Spleen (tissue), 11 donors: ENCODE measurements at regions not wholly inside any gene's neighbourhood (a gene's known extent, or its start where the extent isn't known, plus 50 kb on each side); places are given as distances from the start of the nearest gene placed in this dataset.

Experiments
- DNase-seq: peaks from one replicate; pipeline ENCODE4 v3.0.0-alpha.2; 2020
- H3K27ac ChIP-seq, 8 donors: fragments of 200-600 bp; sonication (generic) in 7 of 8; 1 replicate in 4 of 8; 2 replicates in 4 of 8; pipeline versions ENCODE4 v1.5.0 to v1.8.0; 2016 to 2021; ENCODE audit warnings: inconsistent platforms in 4 of 8, mild to moderate bottlenecking in 4 of 8, moderate library complexity in 1 of 8
- H3K27me3 ChIP-seq, 7 donors: fragments of 200-600 bp; sonication (generic) in 6 of 7; replicated peaks in 1 of 7; 1 replicate in 4 of 7; 2 replicates in 3 of 7; pipeline versions ENCODE4 v1.5.0 to v1.8.0; 2016 to 2021; ENCODE audit warnings: inconsistent platforms in 3 of 7, mild to moderate bottlenecking in 1 of 7
- H3K36me3 ChIP-seq, 6 donors: fragments of 200-600 bp; sonication (generic) in 5 of 6; 1 replicate in 4 of 6; 2 replicates in 2 of 6; pipeline versions ENCODE4 v1.5.0 to v1.8.0; 2016 to 2021; ENCODE audit warnings: inconsistent platforms in 2 of 6
- H3K4me1 ChIP-seq, 6 donors: fragments of 200-600 bp; sonication (generic) in 5 of 6; 1 replicate in 3 of 6; 2 replicates in 3 of 6; pipeline versions ENCODE4 v1.5.0 to v1.8.0; 2016 to 2021; ENCODE audit warnings: inconsistent platforms in 3 of 6
- H3K4me3 ChIP-seq, 8 donors: fragments of 200-600 bp; sonication (generic) in 7 of 8; 1 replicate in 4 of 8; 2 replicates in 4 of 8; pipeline versions ENCODE4 v1.5.0 to v1.8.0; 2016 to 2021; ENCODE audit warnings: inconsistent platforms in 4 of 8, mild to moderate bottlenecking in 4 of 8, moderate library complexity in 2 of 8
- H3K9me3 ChIP-seq, 8 donors: fragments of 200-600 bp; sonication (generic) in 7 of 8; 1 replicate in 4 of 8; 2 replicates in 4 of 8; pipeline versions ENCODE4 v1.5.0 to v1.8.0; 2016 to 2021; ENCODE audit warnings: inconsistent platforms in 4 of 8
- CTCF ChIP-seq, 11 experiments: fragments of 200-600 bp in 7 of 11; fragments of 450-650 bp in 4 of 11; sonication (generic) in 4 of 11; IDR thresholded peaks in 8 of 11; conservative IDR thresholded peaks in 3 of 11; 1 replicate in 7 of 11; 2 replicates in 4 of 11; pipeline versions ENCODE4 v1.4.0 to v1.8.0; 2016 to 2021; ENCODE audit warnings: antibody characterized with exemption in 11 of 11, inconsistent platforms in 4 of 11, mild to moderate bottlenecking in 1 of 11
- POLR2A ChIP-seq, 3 donors: fragments of 450-650 bp; IDR thresholded peaks; one replicate each; pipeline ENCODE4 v1.5.1; 2017; ENCODE audit warnings: antibody characterized with exemption in 3 of 3, mild to moderate bottlenecking in 1 of 3
- POLR2AphosphoS5 ChIP-seq, 3 donors: sonication (generic); formaldehyde crosslinking; IDR thresholded peaks; one replicate each; pipeline ENCODE4 v1.5.1; 2017; ENCODE audit warnings: antibody characterized with exemption in 3 of 3
- WGBS, 5 donors: extraction: QIAGEN DNeasy Blood & Tissue Kit in 3 of 5; methylation state at CpG; one replicate each; pipeline versions ENCODE4 v1.1.5 to v1.1.7; 2013 to 2018; 5-methylcytosine and 5-hydroxymethylcytosine counted together
- intact Hi-C: fragments of 100-400 bp; cut with DNase I; formaldehyde crosslinking; loops from one replicate; pipeline ENCODE4 v1.15.0; 2023; ENCODE audit warnings: low total_unique reads
- donor health status: healthy with polysubstance abuse.
- donor health status: DM: no; HTN: no; CAD: no; lungs with moderate emphysema.
- donor health status: DM: no; HTN: no; CAD: no.
- donor health status: Bipolar disorder and iron deficiency.
- donor health status: healthy.
- donor health status: DM: no; HTN: no; CAD: no.
- donor health status: DM: yes; HTN: yes; CAD: no.

- TF ChIP-seq POLR2A (IDR thresholded peaks at IDR 0.05) = no peak
- no peak for TF ChIP-seq CTCF (IDR thresholded peaks at IDR 0.05 in 8 of 11, conservative IDR thresholded peaks at IDR 0.05 in 3 of 11)
- TF ChIP-seq POLR2AphosphoS5 (IDR thresholded peaks at IDR 0.05) = no peak
- 33 to 59% (median 42%) methylated on average over 3 of the region's 3 CpGs for WGBS, 5 donors
- intact Hi-C loops = no loop called here
- no peak overlapping the region for H3K27ac ChIP-seq
- no peak overlapping the region for H3K4me3 ChIP-seq
- H3K4me1 ChIP-seq = no peaks in the 10 kb centered on the region
- DNase-seq = no peak
- no peaks in the 10 kb centered on the region for H3K36me3 ChIP-seq
- H3K9me3 ChIP-seq = peaks cover 0 to 5% (median 0%) of the 10 kb centered on the region in 8 donors
- peaks cover 0 to 49% (median 0%) of the 10 kb centered on the region in 7 donors for H3K27me3 ChIP-seq
Measured at GRCh38 chr5:172574871-172575223, 66.2 kb upstream of the NEURL1B start.

- Histone ChIP-seq H3K27ac (no peak overlapping the region), H3K9me3 (peaks cover 0 to 5% (median 0%) of the 10 kb centered on the region in 8 donors), H3K4me3 (no peak overlapping the region), H3K36me3 (no peaks in the 10 kb centered on the region), H3K4me1 (no peaks in the 10 kb centered on the region), H3K27me3 (peaks cover 0 to 48% (median 0%) of the 10 kb centered on the region in 7 donors)
- WGBS, 5 donors = 74 to 84% (median 79%) methylated on average over 12 of the region's 12 CpGs
- intact Hi-C loops = no loop called here
- TF ChIP-seq CTCF (IDR thresholded peaks at IDR 0.05 in 8 of 11, conservative IDR thresholded peaks at IDR 0.05 in 3 of 11) = no peak
- no peak for TF ChIP-seq POLR2A (IDR thresholded peaks at IDR 0.05)
- TF ChIP-seq POLR2AphosphoS5 (IDR thresholded peaks at IDR 0.05) = no peak
- DNase-seq = no peak
Measured at GRCh38 chr5:172573986-172574870, 66.8 kb upstream of the NEURL1B start.

DNA sequence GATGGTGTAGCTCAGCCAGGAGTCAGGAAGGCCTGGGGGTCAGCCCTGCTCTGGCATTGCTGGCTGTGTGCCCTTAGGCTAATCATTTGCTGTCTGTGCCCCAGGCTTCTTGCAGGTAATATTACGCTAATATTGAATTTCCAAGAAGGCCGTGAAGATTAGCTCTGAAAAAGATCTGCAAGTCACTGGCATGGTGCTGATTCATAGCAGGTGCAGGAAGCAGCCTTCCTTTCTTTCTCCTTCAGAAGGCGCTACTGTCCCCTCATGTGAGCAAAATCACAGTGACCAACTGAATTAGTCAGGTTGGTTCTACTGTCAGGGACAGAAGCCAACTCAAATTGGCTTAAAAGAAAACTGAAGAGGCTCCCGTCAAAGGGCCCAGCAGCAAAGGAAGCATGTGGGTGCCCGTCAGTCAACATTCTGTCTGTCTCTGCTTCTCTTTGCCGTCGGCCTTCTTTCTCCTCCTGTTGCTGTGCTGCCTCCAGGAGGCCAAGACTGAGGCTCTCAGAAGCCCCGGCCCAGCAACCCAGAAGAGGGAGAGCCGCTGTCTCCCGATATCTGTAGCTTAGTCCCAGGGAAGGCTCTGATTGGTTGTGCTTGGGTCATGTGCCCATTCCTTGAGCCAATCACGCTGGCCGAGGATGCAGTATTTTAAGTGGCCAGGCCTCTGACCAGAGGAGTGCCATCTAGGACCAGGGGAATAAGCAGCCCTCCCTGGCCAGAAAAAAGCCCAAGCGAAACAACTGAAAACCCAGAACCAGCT, 67.8 kb upstream of the NEURL1B start:
- Histone ChIP-seq H3K4me1 (no peaks in the 10 kb centered on the region), H3K4me3 (no peak overlapping the region), H3K9me3 (peaks cover 0 to 5% (median 0%) of the 10 kb centered on the region in 8 donors), H3K36me3 (no peaks in the 10 kb centered on the region), H3K27me3 (peaks cover 0 to 42% (median 0%) of the 10 kb centered on the region in 7 donors), H3K27ac (no peak overlapping the region)
- TF ChIP-seq POLR2AphosphoS5 (IDR thresholded peaks at IDR 0.05) = no peak
- TF ChIP-seq POLR2A (IDR thresholded peaks at IDR 0.05) = no peak
- TF ChIP-seq CTCF (IDR thresholded peaks at IDR 0.05 in 8 of 11, conservative IDR thresholded peaks at IDR 0.05 in 3 of 11) = no peak
- DNase-seq = no peak
- intact Hi-C loops = no loop called here
- 80 to 86% (median 82%) methylated on average over 13 of the region's 13 CpGs for WGBS, 5 donors

DNA sequence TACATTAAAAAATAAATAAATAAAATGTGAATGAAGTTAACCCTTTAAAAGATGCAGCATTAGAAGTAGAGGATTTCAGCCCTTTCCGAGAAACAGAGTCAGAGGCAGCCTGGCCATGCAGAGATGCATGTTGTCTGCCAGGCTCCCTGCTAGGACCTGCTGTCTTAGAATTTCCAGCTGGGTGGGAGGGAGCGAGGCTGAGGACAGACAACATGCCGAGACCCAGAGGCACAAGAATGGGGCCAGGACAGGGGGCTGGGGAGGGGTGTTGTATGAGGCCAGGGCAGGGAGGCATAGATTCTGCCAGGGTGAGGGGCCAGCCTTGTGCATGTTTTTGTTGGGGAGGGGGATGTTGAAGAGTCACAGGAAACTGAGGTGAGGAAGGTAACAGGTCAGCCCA, 68.6 kb upstream of the NEURL1B start:
- TF ChIP-seq POLR2A (IDR thresholded peaks at IDR 0.05) = no peak
- no peak for TF ChIP-seq CTCF (IDR thresholded peaks at IDR 0.05 in 8 of 11, conservative IDR thresholded peaks at IDR 0.05 in 3 of 11)
- TF ChIP-seq POLR2AphosphoS5 (IDR thresholded peaks at IDR 0.05) = no peak
- Histone ChIP-seq H3K27me3 (peaks cover 0 to 48% (median 0%) of the 10 kb centered on the region in 7 donors), H3K9me3 (peaks cover 0 to 5% (median 0%) of the 10 kb centered on the region in 8 donors), H3K4me1 (no peaks in the 10 kb centered on the region), H3K27ac (no peak overlapping the region), H3K36me3 (no peaks in the 10 kb centered on the region), H3K4me3 (no peak overlapping the region)
- DNase-seq = no peak
- intact Hi-C loops = no loop called here
- 83 to 95% (median 91%) methylated on average over 3 of the region's 3 CpGs for WGBS, 5 donors
